HEK293 (cell line): ENCODE measurements at regions not wholly inside any gene's neighbourhood (a gene's known extent, or its start where the extent isn't known, plus 50 kb on each side); places are given as distances from the start of the nearest gene placed in this dataset.

Experiments used
- CTCF ChIA-PET: fragments of 350-600 bp; formaldehyde crosslinking; extraction: SDS; loops from one replicate; lab custom pipeline; 2021; ENCODE audit warnings: antibody characterized with exemption; lab: Yijun Ruan, JAX
- POLR2A ChIA-PET: fragments of 300-600 bp; formaldehyde crosslinking; extraction: SDS; loops from one replicate; lab custom pipeline; 2020; ENCODE audit warnings: antibody characterized with exemption, inconsistent platforms; lab: Yijun Ruan, JAX
- H3K27ac ChIP-seq: fragments of 200-500 bp; sonication (Bioruptor generic); 2 replicates; pipeline ENCODE4 v1.5.1; 2014; ENCODE audit warnings: low read depth, low read length, control low read depth, inconsistent platforms; ENCODE audit errors: extremely low read depth
- H3K36me3 ChIP-seq, 2 experiments: fragments of 200-500 bp in 1 of 2; sonication (Bioruptor generic) in 1 of 2; 1 replicate in 1 of 2; 2 replicates in 1 of 2; pipeline ENCODE4 v1.5.1; 2014 to 2017; ENCODE audit warnings: inconsistent platforms in 2 of 2, low read length in 2 of 2; ENCODE audit not compliant: control insufficient read depth in 2 of 2, insufficient read depth in 1 of 2
- H3K4me1 ChIP-seq: fragments of 200-500 bp; sonication (Bioruptor generic); 2 replicates; pipeline ENCODE4 v1.5.1; 2014; ENCODE audit warnings: mild to moderate bottlenecking, low read length, inconsistent platforms; ENCODE audit not compliant: control insufficient read depth, insufficient read depth
- H3K4me3 ChIP-seq: 2 replicates; pipeline ENCODE4 v1.5.1; 2011; ENCODE audit warnings: low read depth, mild to moderate bottlenecking, control low read depth, low read length, moderate library complexity
- H3K9me3 ChIP-seq: fragments of 200-500 bp; sonication (Bioruptor generic); 2 replicates; pipeline ENCODE4 v1.5.1; 2014; ENCODE audit warnings: low read depth, low read length, inconsistent platforms; ENCODE audit not compliant: control insufficient read depth, insufficient read depth
- BCL11B ChIP-seq: fragments of 450-650 bp; formaldehyde crosslinking; IDR thresholded peaks from 2 replicates; pipeline ENCODE4 v1.5.1; 2016; ENCODE audit warnings: low read depth, missing biosample characterization, missing genetic modification characterization
- EGR2 ChIP-seq: fragments of 450-650 bp; formaldehyde crosslinking; IDR thresholded peaks from 2 replicates; pipeline ENCODE4 v1.5.1; 2016; ENCODE audit warnings: low read depth, missing biosample characterization, missing genetic modification characterization
- GLI2 ChIP-seq: fragments of 450-650 bp; formaldehyde crosslinking; IDR thresholded peaks from 2 replicates; pipeline ENCODE4; 2017; ENCODE audit warnings: missing biosample characterization, missing genetic modification characterization, low read depth, borderline replicate concordance
- GLI4 ChIP-seq: fragments of 450-650 bp; formaldehyde crosslinking; IDR thresholded peaks from 2 replicates; pipeline ENCODE4 v1.5.1; 2016; ENCODE audit warnings: missing biosample characterization, missing genetic modification characterization
- MZF1 ChIP-seq: fragments of 450-650 bp; formaldehyde crosslinking; IDR thresholded peaks from 2 replicates; pipeline ENCODE4 v1.5.1; 2017; ENCODE audit warnings: missing biosample characterization, missing genetic modification characterization, borderline replicate concordance
- TRIM28 ChIP-seq: IDR thresholded peaks from 2 replicates; pipeline ENCODE4 v1.6.1; 2011; ENCODE audit warnings: low read length, control low read depth, borderline replicate concordance
- ZBTB1 ChIP-seq: fragments of 450-650 bp; formaldehyde crosslinking; IDR thresholded peaks from 2 replicates; pipeline ENCODE4 v1.5.1; 2016; ENCODE audit warnings: missing biosample characterization, missing genetic modification characterization
- ZBTB48 ChIP-seq: fragments of 450-650 bp; formaldehyde crosslinking; IDR thresholded peaks from 2 replicates; pipeline ENCODE4 v1.5.1; 2016; ENCODE audit warnings: missing biosample characterization, missing genetic modification characterization
- ZFP37 ChIP-seq: fragments of 450-650 bp; formaldehyde crosslinking; IDR thresholded peaks from 2 replicates; pipeline ENCODE4 v1.5.1; 2016; ENCODE audit warnings: missing biosample characterization, missing genetic modification characterization
- ZNF10 ChIP-seq: fragments of 450-650 bp; formaldehyde crosslinking; IDR thresholded peaks from 2 replicates; pipeline ENCODE4 v1.5.1; 2017; ENCODE audit warnings: missing biosample characterization, missing genetic modification characterization
- ZNF132 ChIP-seq: fragments of 450-650 bp; formaldehyde crosslinking; IDR thresholded peaks from 2 replicates; pipeline ENCODE4 v1.5.1; 2017; ENCODE audit warnings: missing biosample characterization, missing genetic modification characterization, borderline replicate concordance
- ZNF157 ChIP-seq: fragments of 450-650 bp; formaldehyde crosslinking; IDR thresholded peaks from 2 replicates; pipeline ENCODE4 v1.5.1; 2016; ENCODE audit warnings: missing biosample characterization, missing genetic modification characterization
- ZNF174 ChIP-seq: fragments of 450-650 bp; formaldehyde crosslinking; IDR thresholded peaks from 2 replicates; pipeline ENCODE4 v1.5.0; 2017; ENCODE audit warnings: missing biosample characterization, mild to moderate bottlenecking, missing genetic modification characterization
- ZNF221 ChIP-seq: fragments of 450-650 bp; formaldehyde crosslinking; IDR thresholded peaks from 2 replicates; pipeline ENCODE4 v1.5.1; 2017; ENCODE audit warnings: missing biosample characterization, missing genetic modification characterization, borderline replicate concordance
- ZNF248 ChIP-seq: fragments of 450-650 bp; formaldehyde crosslinking; IDR thresholded peaks from 2 replicates; pipeline ENCODE4 v1.5.1; 2017; ENCODE audit warnings: missing biosample characterization, missing genetic modification characterization
- ZNF37A ChIP-seq: fragments of 450-650 bp; IDR thresholded peaks from 2 replicates; pipeline ENCODE4 v1.5.1; 2018; ENCODE audit warnings: missing biosample characterization, missing genetic modification characterization
- ZNF391 ChIP-seq: fragments of 450-650 bp; formaldehyde crosslinking; IDR thresholded peaks from 2 replicates; pipeline ENCODE4 v1.5.1; 2016; ENCODE audit warnings: low read depth, missing biosample characterization, missing genetic modification characterization, borderline replicate concordance
- ZNF423 ChIP-seq: fragments of 450-650 bp; formaldehyde crosslinking; IDR thresholded peaks from 2 replicates; pipeline ENCODE4 v1.5.1; 2016; ENCODE audit warnings: missing biosample characterization, missing genetic modification characterization
- ZNF529 ChIP-seq: fragments of 450-650 bp; formaldehyde crosslinking; IDR thresholded peaks from 2 replicates; pipeline ENCODE4 v1.5.1; 2017; ENCODE audit warnings: missing genetic modification characterization, missing biosample characterization; ENCODE audit not compliant: insufficient replicate concordance
- ZNF549 ChIP-seq: fragments of 450-650 bp; IDR thresholded peaks from 2 replicates; pipeline ENCODE4 v1.5.1; 2018; ENCODE audit warnings: missing biosample characterization, missing genetic modification characterization, mild to moderate bottlenecking, inconsistent platforms, moderate library complexity
- ZNF560 ChIP-seq: fragments of 450-650 bp; formaldehyde crosslinking; IDR thresholded peaks from 2 replicates; pipeline ENCODE4 v1.5.1; 2017; ENCODE audit warnings: missing biosample characterization, missing genetic modification characterization, borderline replicate concordance
- ZNF626 ChIP-seq: fragments of 450-650 bp; sonication (Bioruptor Pico); formaldehyde crosslinking; IDR thresholded peaks from 2 replicates; pipeline ENCODE4 v1.5.1; 2018; ENCODE audit warnings: missing biosample characterization, missing genetic modification characterization, inconsistent platforms
- ZNF629 ChIP-seq: fragments of 450-650 bp; formaldehyde crosslinking; IDR thresholded peaks from 2 replicates; pipeline ENCODE4 v1.5.1; 2017; ENCODE audit warnings: missing biosample characterization, missing genetic modification characterization
- ZNF707 ChIP-seq: fragments of 450-650 bp; formaldehyde crosslinking; IDR thresholded peaks from 2 replicates; pipeline ENCODE4 v1.5.1; 2016; ENCODE audit warnings: missing biosample characterization, missing genetic modification characterization
- ZNF747 ChIP-seq: fragments of 450-650 bp; formaldehyde crosslinking; IDR thresholded peaks from 2 replicates; pipeline ENCODE4 v1.5.1; 2016; ENCODE audit warnings: missing biosample characterization, missing genetic modification characterization
- ZNF791 ChIP-seq: fragments of 450-650 bp; formaldehyde crosslinking; IDR thresholded peaks from 2 replicates; pipeline ENCODE4 v1.5.1; 2016; ENCODE audit warnings: missing biosample characterization, missing genetic modification characterization
- ZNF830 ChIP-seq: fragments of 450-650 bp; IDR thresholded peaks from 2 replicates; pipeline ENCODE4 v1.5.0; 2018; ENCODE audit warnings: missing biosample characterization, missing genetic modification characterization, low read depth, mild to moderate bottlenecking, moderate library complexity
- TF ChIP-seq, protein P1 (sequence below): fragments of 450-650 bp; formaldehyde crosslinking; IDR thresholded peaks from 2 replicates; pipeline ENCODE4 v1.5.1; 2016; ENCODE audit warnings: missing biosample characterization, missing genetic modification characterization
- TF ChIP-seq, protein P2 (sequence below): fragments of 450-650 bp; formaldehyde crosslinking; IDR thresholded peaks from 2 replicates; pipeline ENCODE4 v1.5.1; 2016; ENCODE audit warnings: missing biosample characterization, missing genetic modification characterization, borderline replicate concordance
- TF ChIP-seq, protein P3 (sequence below): fragments of 450-650 bp; formaldehyde crosslinking; IDR thresholded peaks from 2 replicates; pipeline ENCODE4 v1.5.1; 2016; ENCODE audit warnings: missing biosample characterization, missing genetic modification characterization

DNA sequence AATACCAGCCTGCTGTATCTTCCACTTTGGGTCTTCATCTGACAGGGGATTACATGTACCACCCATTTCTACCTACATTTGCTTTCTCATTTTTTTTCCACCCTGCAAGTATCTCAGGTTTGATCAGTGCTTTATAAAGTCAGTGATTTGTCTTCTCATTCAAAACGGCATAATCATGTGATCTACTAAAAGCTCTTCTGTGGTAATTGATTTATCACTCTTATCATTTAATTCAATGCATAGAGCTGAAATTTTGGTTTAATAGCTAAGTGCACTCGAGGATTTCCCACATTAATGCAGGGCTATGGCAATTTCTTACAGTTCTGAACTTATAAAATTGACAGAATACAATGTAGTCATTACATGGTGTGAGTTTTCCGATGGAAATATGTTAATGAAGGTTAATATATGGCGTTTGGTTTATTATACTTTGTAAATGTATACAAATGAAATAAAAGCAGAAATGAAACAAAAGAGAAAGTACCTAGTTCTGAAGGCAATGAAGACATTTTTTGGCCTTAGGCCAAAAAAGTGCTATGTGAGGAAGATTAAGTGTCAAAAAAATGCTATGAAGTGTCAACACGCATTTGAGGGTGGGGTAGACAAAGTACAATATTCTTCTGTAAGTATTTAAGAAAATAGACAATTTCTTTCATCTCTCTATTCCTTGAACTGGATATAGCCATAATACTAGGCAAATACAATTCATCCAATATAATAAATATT, 457.3 kb downstream of the ETV1 start:
- Histone ChIP-seq H3K36me3 (no peaks in the 10 kb centered on the region), H3K4me1 (no peaks in the 10 kb centered on the region), H3K4me3 (no peak overlapping the region), H3K9me3 (no peaks in the 10 kb centered on the region), H3K27ac (no peak overlapping the region)
- ChIA-PET CTCF (interaction anchor here (0.7 kb wide), 1 partner anchor 591 kb away, joined by 3 read pairs; no protein-coding TSS in a partner anchor), POLR2A (no interaction called here)
- TF ChIP-seq ZNF707 (tag by site-specific recombination) (no peak), ZNF37A (tag by site-specific recombination) (0 out of 2 replicates have a peak, but pooled peaks have one; percentile 11), ZNF549 (peak; percentile 70), BCL11B (no peak), ZNF830 (tag by site-specific recombination) (0 out of 2 replicates have a peak, but pooled peaks have one; percentile 30)

DNA sequence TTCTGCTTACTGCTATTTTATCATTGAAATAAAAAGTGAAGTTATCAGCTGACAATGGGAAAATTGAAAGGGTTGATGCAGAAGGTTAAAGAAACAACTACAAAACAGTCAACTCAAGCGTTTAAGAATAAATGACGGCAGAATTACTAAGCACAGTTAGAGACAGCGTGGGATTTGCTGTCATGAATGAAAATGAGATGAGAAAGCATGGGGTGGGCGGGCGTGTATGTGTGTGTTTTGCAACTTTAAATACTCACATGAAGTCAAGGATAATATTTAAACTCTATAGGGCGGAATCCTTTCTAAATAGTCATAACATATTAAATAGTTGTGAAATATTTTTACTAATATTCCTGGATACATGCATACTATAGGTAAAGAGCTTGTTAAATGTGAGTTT, 450.8 kb downstream of the ETV1 start:
- Histone ChIP-seq H3K4me1 (no peaks in the 10 kb centered on the region), H3K27ac (no peak overlapping the region), H3K36me3 (no peaks in the 10 kb centered on the region), H3K4me3 (no peak overlapping the region), H3K9me3 (no peaks in the 10 kb centered on the region)
- ChIA-PET CTCF (interaction anchor here (2.3 kb wide), 1 partner anchor 13 kb away, joined by 10 read pairs; no protein-coding TSS in a partner anchor), POLR2A (no interaction called here)
- no peak for TF ChIP-seq ZNF629 (tag by site-specific recombination)
- TF ChIP-seq ZNF560 (tag by site-specific recombination) = no peak
- no peak for TF ChIP-seq ZNF747 (tag by site-specific recombination)
- no peak for TF ChIP-seq ZNF132 (tag by site-specific recombination)
- TF ChIP-seq TRIM28 = no peak
- TF ChIP-seq, protein P1, sequence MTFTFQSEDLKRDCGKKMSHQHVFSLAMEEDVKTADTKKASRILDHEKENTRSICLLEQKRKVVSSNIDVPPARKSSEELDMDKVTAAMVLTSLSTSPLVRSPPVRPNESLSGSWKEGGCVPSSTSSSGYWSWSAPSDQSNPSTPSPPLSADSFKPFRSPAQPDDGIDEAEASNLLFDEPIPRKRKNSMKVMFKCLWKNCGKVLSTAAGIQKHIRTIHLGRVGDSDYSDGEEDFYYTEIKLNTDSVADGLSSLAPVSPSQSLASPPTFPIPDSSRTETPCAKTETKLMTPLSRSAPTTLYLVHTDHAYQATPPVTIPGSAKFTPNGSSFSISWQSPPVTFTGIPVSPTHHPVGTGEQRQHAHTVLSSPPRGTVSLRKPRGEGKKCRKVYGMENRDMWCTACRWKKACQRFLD (tag by site-specific recombination) = no peak
- no peak for TF ChIP-seq ZNF791 (tag by site-specific recombination)
- TF ChIP-seq, protein P2, sequence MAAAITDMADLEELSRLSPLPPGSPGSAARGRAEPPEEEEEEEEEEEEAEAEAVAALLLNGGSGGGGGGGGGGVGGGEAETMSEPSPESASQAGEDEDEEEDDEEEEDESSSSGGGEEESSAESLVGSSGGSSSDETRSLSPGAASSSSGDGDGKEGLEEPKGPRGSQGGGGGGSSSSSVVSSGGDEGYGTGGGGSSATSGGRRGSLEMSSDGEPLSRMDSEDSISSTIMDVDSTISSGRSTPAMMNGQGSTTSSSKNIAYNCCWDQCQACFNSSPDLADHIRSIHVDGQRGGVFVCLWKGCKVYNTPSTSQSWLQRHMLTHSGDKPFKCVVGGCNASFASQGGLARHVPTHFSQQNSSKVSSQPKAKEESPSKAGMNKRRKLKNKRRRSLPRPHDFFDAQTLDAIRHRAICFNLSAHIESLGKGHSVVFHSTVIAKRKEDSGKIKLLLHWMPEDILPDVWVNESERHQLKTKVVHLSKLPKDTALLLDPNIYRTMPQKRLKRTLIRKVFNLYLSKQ (tag by site-specific recombination) = no peak

DNA sequence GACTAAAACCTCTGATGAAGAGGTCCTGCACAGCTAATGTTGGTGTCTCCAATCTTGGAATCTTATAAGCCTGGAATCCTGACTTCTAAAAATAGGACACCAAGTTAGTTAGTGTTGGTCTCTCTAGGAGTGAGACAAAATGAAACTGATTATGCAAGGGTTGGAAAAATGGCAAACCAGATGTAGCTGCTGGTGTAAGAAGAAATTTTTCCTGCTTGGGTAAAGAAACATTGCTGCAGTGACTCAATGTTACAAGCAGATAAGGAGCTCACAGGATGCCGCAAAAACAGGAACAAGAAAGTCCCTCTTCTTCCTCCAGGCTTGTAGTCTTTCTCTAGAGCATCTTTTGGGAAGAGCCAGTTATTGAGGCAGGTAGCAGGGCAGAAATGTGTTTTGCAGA, 449.0 kb downstream of the ETV1 start:
- H3K27ac ChIP-seq = no peak overlapping the region
- POLR2A ChIA-PET = no interaction called here
- H3K9me3 ChIP-seq = no peaks in the 10 kb centered on the region
- H3K4me1 ChIP-seq = no peaks in the 10 kb centered on the region
- H3K36me3 ChIP-seq = no peaks in the 10 kb centered on the region
- CTCF ChIA-PET = interaction anchor here (2.3 kb wide), 1 partner anchor 15 kb away, joined by 10 read pairs; no protein-coding TSS in a partner anchor
- H3K4me3 ChIP-seq = no peak overlapping the region
- TF ChIP-seq EGR2 (tag by site-specific recombination) (no peak), GLI2 (no peak), ZNF174 (tag by site-specific recombination) (no peak), ZFP37 (tag by site-specific recombination) (no peak), ZBTB1 (tag by site-specific recombination) (no peak), MZF1 (tag by site-specific recombination) (no peak), ZNF423 (tag by site-specific recombination) (no peak), ZBTB48 (no peak), ZNF157 (tag by site-specific recombination) (no peak), GLI4 (tag by site-specific recombination) (no peak), ZNF626 (tag by site-specific recombination) (no peak), ZNF391 (tag by site-specific recombination) (no peak), ZNF248 (no peak), ZNF10 (tag by site-specific recombination) (no peak), ZNF221 (tag by site-specific recombination) (no peak), ZNF529 (no peak)
- TF ChIP-seq, protein P3, sequence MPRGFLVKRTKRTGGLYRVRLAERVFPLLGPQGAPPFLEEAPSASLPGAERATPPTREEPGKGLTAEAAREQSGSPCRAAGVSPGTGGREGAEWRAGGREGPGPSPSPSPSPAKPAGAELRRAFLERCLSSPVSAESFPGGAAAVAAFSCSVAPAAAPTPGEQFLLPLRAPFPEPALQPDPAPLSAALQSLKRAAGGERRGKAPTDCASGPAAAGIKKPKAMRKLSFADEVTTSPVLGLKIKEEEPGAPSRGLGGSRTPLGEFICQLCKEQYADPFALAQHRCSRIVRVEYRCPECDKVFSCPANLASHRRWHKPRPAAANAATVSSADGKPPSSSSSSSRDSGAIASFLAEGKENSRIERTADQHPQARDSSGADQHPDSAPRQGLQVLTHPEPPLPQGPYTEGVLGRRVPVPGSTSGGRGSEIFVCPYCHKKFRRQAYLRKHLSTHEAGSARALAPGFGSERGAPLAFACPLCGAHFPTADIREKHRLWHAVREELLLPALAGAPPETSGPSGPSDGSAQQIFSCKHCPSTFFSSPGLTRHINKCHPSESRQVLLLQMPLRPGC (tag by site-specific recombination) = no peak
